ENCODE measurements at regions not wholly inside any gene's neighbourhood (a gene's known extent, or its start where the extent isn't known, plus 50 kb on each side); places are given as distances from the start of the nearest gene placed in this dataset.
A peak's percentile ranks its signal among the peaks of the same experiment; 100 is the strongest.

- H3K4me3 ChIP-seq (replicated peaks in 1 of 2; ENCODE audit: low read depth in 2 of 2, low read length in 2 of 2) = no peak overlapping the region
- no peak for TF ChIP-seq CTCF (IDR thresholded peaks at IDR 0.05; ENCODE audit: low read depth, low read length)
- DNase-seq (ENCODE audit: low read depth in 2 of 2) = no peak
These were observed 421.4 kb upstream of the CELF2 start for GRCh38 chr10:10596256-10596655.

- DNase-seq (ENCODE audit: low read depth in 2 of 2) = no peak
- no peak for TF ChIP-seq CTCF (IDR thresholded peaks at IDR 0.05; ENCODE audit: low read depth, low read length)
- H3K4me3 ChIP-seq (replicated peaks in 1 of 2; ENCODE audit: low read depth in 2 of 2, low read length in 2 of 2) = no peak overlapping the region
These were observed 419.4 kb upstream of the CELF2 start for GRCh38 chr10:10598297-10598696.

GRCh38 chr10:10600004-10600403 is 417.7 kb upstream of the CELF2 start:
- no peak for TF ChIP-seq CTCF (IDR thresholded peaks at IDR 0.05; ENCODE audit: low read depth, low read length)
- H3K4me3 ChIP-seq (replicated peaks in 1 of 2; ENCODE audit: low read depth in 2 of 2, low read length in 2 of 2) = no peak overlapping the region
- no peak for DNase-seq (ENCODE audit: low read depth in 2 of 2)

GRCh38 chr10:10605551-10606081 is 412.1 kb upstream of the CELF2 start:
- TF ChIP-seq CTCF (IDR thresholded peaks at IDR 0.05; ENCODE audit: low read depth, low read length) = no peak
- no peak overlapping the region for H3K4me3 ChIP-seq (replicated peaks in 1 of 2; ENCODE audit: low read depth in 2 of 2, low read length in 2 of 2)
- DNase-seq (ENCODE audit: low read depth in 2 of 2) = peak; percentile 98 to 99

GRCh38 chr10:10609379-10609955 is 408.2 kb upstream of the CELF2 start:
- no peak overlapping the region for H3K4me3 ChIP-seq (replicated peaks in 1 of 2; ENCODE audit: low read depth in 2 of 2, low read length in 2 of 2)
- no peak for DNase-seq (ENCODE audit: low read depth in 2 of 2)
- TF ChIP-seq CTCF (IDR thresholded peaks at IDR 0.05; ENCODE audit: low read depth, low read length) = no peak

- TF ChIP-seq CTCF (IDR thresholded peaks at IDR 0.05; ENCODE audit: low read depth, low read length) = no peak
- DNase-seq (ENCODE audit: low read depth in 2 of 2) = no peak
- H3K4me3 ChIP-seq (replicated peaks in 1 of 2; ENCODE audit: low read depth in 2 of 2, low read length in 2 of 2) = no peak overlapping the region
These were observed 407.5 kb upstream of the CELF2 start for GRCh38 chr10:10610171-10610570.

- no peak overlapping the region for H3K4me3 ChIP-seq (replicated peaks in 1 of 2; ENCODE audit: low read depth in 2 of 2, low read length in 2 of 2)
- DNase-seq (ENCODE audit: low read depth in 2 of 2) = no peak
- no peak for TF ChIP-seq CTCF (IDR thresholded peaks at IDR 0.05; ENCODE audit: low read depth, low read length)
These were observed 405.5 kb upstream of the CELF2 start for GRCh38 chr10:10612151-10612550.
